IMR-90 (cell line): ENCODE measurements at regions not wholly inside any gene's neighbourhood (a gene's known extent, or its start where the extent isn't known, plus 50 kb on each side); places are given as distances from the start of the nearest gene placed in this dataset.

Experiments
- ATAC-seq: fragments of 200-7000 bp; cut with Tn5 transposase; 2 replicates; pipeline ENCODE4 v1.9.1; 2020; ENCODE audit warnings: low read depth, mild to moderate bottlenecking, moderate library complexity
- BruUV-seq: library from RNA; stranded (reverse); fragments of 400-500 nt; replicated peaks from 2 replicates; lab custom pipeline; 2021; lab: Mats Ljungman, UMichigan
- CTCF ChIA-PET: fragments of 300-600 bp; formaldehyde crosslinking; extraction: SDS; loops from one replicate; lab custom pipeline; 2021; ENCODE audit warnings: antibody characterized with exemption; lab: Yijun Ruan, JAX
- POLR2A ChIA-PET: fragments of 300-600 bp; sonication (Branson Sonifier 250); formaldehyde crosslinking; loops from one replicate; lab custom pipeline; 2022; ENCODE audit warnings: antibody characterized with exemption; ENCODE audit not compliant: unreplicated experiment; lab: Charles Lee
- DNase-seq: peaks from one replicate; pipeline ENCODE4 v3.0.0; 2013
- H2AFZ ChIP-seq: replicated peaks from 2 replicates; pipeline ENCODE3; 2013; ENCODE audit warnings: low read length, mild to moderate bottlenecking; ENCODE audit not compliant: poor library complexity
- H2AK5ac ChIP-seq: 2 replicates; pipeline ENCODE4 v1.6.1; 2013; ENCODE audit warnings: low read depth, low read length, inconsistent platforms
- H2AK9ac ChIP-seq: replicated peaks from 2 replicates; pipeline ENCODE3; 2013; ENCODE audit warnings: mild to moderate bottlenecking, low read depth, low read length, moderate library complexity; ENCODE audit not compliant: poor library complexity
- H2BK120ac ChIP-seq: 2 replicates; pipeline ENCODE4 v1.6.1; 2013; ENCODE audit warnings: low read depth, low read length, inconsistent platforms
- H2BK15ac ChIP-seq: 3 replicates; pipeline ENCODE4 v1.6.1; 2013; ENCODE audit warnings: low read depth, low read length, inconsistent platforms
- H2BK20ac ChIP-seq: 2 replicates; pipeline ENCODE4 v1.6.1; 2013; ENCODE audit warnings: low read depth, mild to moderate bottlenecking, inconsistent platforms, low read length, moderate library complexity
- H2BK5ac ChIP-seq: 2 replicates; pipeline ENCODE4 v1.6.1; 2013; ENCODE audit warnings: mild to moderate bottlenecking, low read depth, low read length, inconsistent platforms; ENCODE audit not compliant: poor library complexity, severe bottlenecking
- H3K14ac ChIP-seq: replicated peaks from 2 replicates; pipeline ENCODE4 v1.6.1; 2013; ENCODE audit warnings: low read depth, low read length, inconsistent platforms
- H3K18ac ChIP-seq: 2 replicates; pipeline ENCODE4 v1.6.1; 2013; ENCODE audit warnings: low read depth, low read length, control low read depth
- H3K23ac ChIP-seq: 2 replicates; pipeline ENCODE4 v1.6.1; 2013; ENCODE audit warnings: low read depth, low read length, inconsistent platforms
- H3K27ac ChIP-seq: 2 replicates; pipeline ENCODE4 v1.5.1; 2013; ENCODE audit warnings: mild to moderate bottlenecking, control low read depth, low read length; ENCODE audit not compliant: insufficient read depth
- H3K27me3 ChIP-seq: 2 replicates; pipeline ENCODE4 v1.6.1; 2013; ENCODE audit warnings: low read length; ENCODE audit not compliant: control insufficient read depth, insufficient read depth
- H3K36me3 ChIP-seq: 2 replicates; pipeline ENCODE4 v1.6.1; 2013; ENCODE audit warnings: low read length, mixed read lengths; ENCODE audit not compliant: control insufficient read depth, insufficient read depth
- H3K4ac ChIP-seq: 2 replicates; pipeline ENCODE4 v1.6.1; 2013; ENCODE audit warnings: low read depth, low read length, inconsistent platforms
- H3K4me1 ChIP-seq: 2 replicates; pipeline ENCODE4 v1.6.1; 2013; ENCODE audit warnings: low read length, mixed read lengths; ENCODE audit not compliant: control insufficient read depth, insufficient read depth
- H3K4me2 ChIP-seq: 2 replicates; pipeline ENCODE4 v1.6.1; 2013; ENCODE audit warnings: low read depth, mild to moderate bottlenecking, control low read depth, low read length, moderate library complexity
- H3K4me3 ChIP-seq: 2 replicates; pipeline ENCODE4 v1.5.1; 2013; ENCODE audit warnings: low read depth, mild to moderate bottlenecking, control low read depth, low read length, moderate library complexity; ENCODE audit not compliant: insufficient read depth
- H3K56ac ChIP-seq: 2 replicates; pipeline ENCODE4 v1.6.1; 2013; ENCODE audit warnings: low read length, inconsistent platforms; ENCODE audit not compliant: insufficient read depth; ENCODE audit errors: extremely low read depth
- H3K79me1 ChIP-seq, 2 experiments: 2 replicates each; pipeline ENCODE4 v1.6.1; 2013; ENCODE audit warnings: low read length in 2 of 2, inconsistent platforms in 1 of 2, low read depth in 1 of 2
- H3K9ac ChIP-seq: 2 replicates; pipeline ENCODE4 v1.6.1; 2013; ENCODE audit warnings: low read depth, low read length, control low read depth
- H3K9me1 ChIP-seq: 2 replicates; pipeline ENCODE4 v1.6.1; 2013; ENCODE audit warnings: low read length, inconsistent platforms; ENCODE audit not compliant: insufficient read depth
- H3K9me3 ChIP-seq: 2 replicates; pipeline ENCODE4 v1.6.1; 2013; ENCODE audit warnings: low read length; ENCODE audit not compliant: control insufficient read depth, insufficient read depth
- H4K20me1 ChIP-seq: 2 replicates; pipeline ENCODE4 v1.6.1; 2013; ENCODE audit warnings: low read length, inconsistent platforms; ENCODE audit not compliant: insufficient read depth
- H4K5ac ChIP-seq: 2 replicates; pipeline ENCODE4 v1.6.1; 2013; ENCODE audit warnings: mild to moderate bottlenecking, low read depth, low read length, control low read depth
- H4K8ac ChIP-seq, 2 experiments: 2 replicates each; pipeline ENCODE4 v1.6.1; 2013; ENCODE audit warnings: low read depth in 2 of 2, low read length in 2 of 2, control low read depth in 1 of 2, inconsistent platforms in 1 of 2
- H4K91ac ChIP-seq: 2 replicates; pipeline ENCODE4 v1.6.1; 2013; ENCODE audit warnings: low read depth, low read length, inconsistent platforms; ENCODE audit not compliant: insufficient read depth
- CEBPB ChIP-seq: IDR thresholded peaks from 2 replicates; pipeline ENCODE4 v1.6.1; 2012; ENCODE audit warnings: low read depth, low read length, improper control_type of control experiment
- RAD21 ChIP-seq: IDR thresholded peaks from 2 replicates; pipeline ENCODE4 v1.6.1; 2012; ENCODE audit warnings: low read length, improper control_type of control experiment
- RCOR1 ChIP-seq: IDR thresholded peaks from 2 replicates; pipeline ENCODE4 v1.6.1; 2012; ENCODE audit warnings: mild to moderate bottlenecking, low read length, improper control_type of control experiment; ENCODE audit not compliant: insufficient replicate concordance
- WGBS, 2 experiments: methylation state at CpG; one replicate each; pipeline versions ENCODE4 v1.1.5 to v1.1.7; 2013; ENCODE audit warnings: missing lambda C conversion rate in 2 of 2; ENCODE audit not compliant: insufficient read length in 1 of 2; ENCODE audit errors: extremely low coverage in 2 of 2; 5-methylcytosine and 5-hydroxymethylcytosine counted together
- dilution Hi-C: fragments of 300-500 bp; cut with HindIII; formaldehyde crosslinking; loops from one replicate; pipeline ENCODE4 v1.14.3; 2018; ENCODE audit warnings: low sequenced_read_pairs; ENCODE audit not compliant: unreplicated experiment
- in situ Hi-C: fragments of 300-500 bp; cut with MboI; formaldehyde crosslinking; loops from 3 replicates; pipeline ENCODE4 v1.14.3; 2019; ENCODE audit warnings: low sequenced_read_pairs, inconsistent platforms, mixed read lengths
- intact Hi-C: fragments of 100-400 bp; cut with micrococcal nuclease; formaldehyde crosslinking; loops from 2 replicates; pipeline ENCODE4 v1.10.0; 2022

- Histone ChIP-seq H4K91ac (no peak overlapping the region), H3K79me1 (no peaks in the 10 kb centered on the region), H3K56ac (no peak overlapping the region), H4K8ac (no peak overlapping the region), H3K36me3 (no peaks in the 10 kb centered on the region), H3K4me1 (no peaks in the 10 kb centered on the region), H2BK5ac (no peak overlapping the region), H4K5ac (no peak overlapping the region), H2AK9ac (no peak overlapping the region), H3K9me3 (no peaks in the 10 kb centered on the region), H2AK5ac (no peak overlapping the region), H3K9ac (no peak overlapping the region), H3K14ac (no peak overlapping the region), H2BK20ac (no peak overlapping the region), H4K20me1 (no peaks in the 10 kb centered on the region), H3K4ac (no peak overlapping the region), H3K27me3 (no peaks in the 10 kb centered on the region), H3K4me2 (no peak overlapping the region), H3K18ac (no peak overlapping the region), H2BK120ac (no peak overlapping the region), H2BK15ac (no peak overlapping the region), H3K23ac (no peak overlapping the region), H3K9me1 (0 out of 2 replicates have a peak, but pooled peaks cover 4% of the 10 kb centered on the region), H2AFZ (no peak overlapping the region), H3K4me3 (no peak overlapping the region), H3K27ac (no peak overlapping the region)
- ChIA-PET POLR2A (no interaction called here), CTCF (no interaction called here)
- BruUV-seq, result no TSS peak
- no peak for ATAC-seq
- no peak for DNase-seq
- TF ChIP-seq RAD21, result no peak
- no peak for TF ChIP-seq CEBPB
- no peak for TF ChIP-seq RCOR1
- in situ Hi-C loops (no loop called here), intact Hi-C loops (no loop called here), dilution Hi-C loops (no loop called here)
- 80% methylated on average over 1 of the region's 5 CpGs; no CpG with 5 or more reads in 1 of the 2 experiments for WGBS, 2 experiments
These were observed 89.8 kb upstream of the IGSF10 start for GRCh38 chr3:151550642-151551041.
